HCT116 (cell line): ENCODE measurements at regions not wholly inside any gene's neighbourhood (a gene's known extent, or its start where the extent isn't known, plus 50 kb on each side); places are given as distances from the start of the nearest gene placed in this dataset.

Experiments
- ATAC-seq: fragments of 200-7000 bp; cut with Tn5 transposase; 2 replicates; pipeline ENCODE4 v1.9.1; 2020; ENCODE audit warnings: mild to moderate bottlenecking, moderate library complexity
- BruUV-seq: library from RNA; stranded (reverse); fragments of 400-500 nt; replicated peaks from 2 replicates; lab custom pipeline; 2021; lab: Mats Ljungman, UMichigan
- CTCF ChIA-PET: fragments of 300-600 bp; sonication (Branson Sonifier 250); formaldehyde crosslinking; loops from one replicate; lab custom pipeline; 2021; ENCODE audit warnings: antibody characterized with exemption; lab: Charles Lee
- POLR2A ChIA-PET: fragments of 300-600, 350-600 bp; sonication (Branson Sonifier 250); formaldehyde crosslinking; loops from one replicate; lab custom pipeline; 2021; ENCODE audit warnings: antibody characterized with exemption; lab: Charles Lee
- RAD21 ChIA-PET, 2 experiments: fragments of 300-600 bp; sonication (Branson Sonifier 250); formaldehyde crosslinking; loops; one replicate each; lab custom pipeline; 2023; ENCODE audit warnings: low total read pairs in 2 of 2; ENCODE audit not compliant: uncharacterized antibody in 2 of 2, unreplicated experiment in 2 of 2, low non-redundant PET in 1 of 2; lab: Charles Lee
- DNase-seq: peaks from one replicate; pipeline ENCODE4 v3.0.0-alpha.2; 2010; ENCODE audit warnings: low read depth, low spot score
- H2AFZ ChIP-seq: fragments of 200-600 bp; shearing (Covaris generic), sonication (generic); 2 replicates; pipeline ENCODE4 v1.6.1; 2017; ENCODE audit warnings: low read depth, mixed run types, mixed read lengths, antibody characterized with exemption, low read length; ENCODE audit not compliant: poor library complexity, severe bottlenecking
- H3K27ac ChIP-seq: 2 replicates; pipeline ENCODE4 v1.5.1; 2012; ENCODE audit warnings: low read depth, low read length
- H3K27me3 ChIP-seq: fragments of 200-600 bp; sonication (generic); 2 replicates; pipeline ENCODE4 v1.6.1; 2016; ENCODE audit warnings: mixed run types, low read length, mixed read lengths; ENCODE audit not compliant: insufficient read depth
- H3K36me3 ChIP-seq, 2 experiments: fragments of 200-500 bp in 1 of 2; fragments of 200-600 bp in 1 of 2; sonication (Bioruptor generic) in 1 of 2; sonication (generic) in 1 of 2; 2 replicates each; pipeline versions ENCODE4 v1.5.1 to v1.6.1; 2014 to 2016; ENCODE audit warnings: low read length in 2 of 2, inconsistent platforms in 1 of 2, mixed read lengths in 1 of 2, mixed run types in 1 of 2; ENCODE audit not compliant: insufficient read depth in 2 of 2, control insufficient read depth in 1 of 2
- H3K4me1 ChIP-seq, 2 experiments: fragments of 200-600 bp in 1 of 2; sonication (generic) in 1 of 2; 2 replicates each; pipeline versions ENCODE4 v1.5.1 to v1.6.1; 2012 to 2017; ENCODE audit warnings: low read length in 2 of 2, inconsistent platforms in 1 of 2, mild to moderate bottlenecking in 1 of 2, mixed read lengths in 1 of 2, mixed run types in 1 of 2, moderate library complexity in 1 of 2; ENCODE audit not compliant: insufficient read depth in 2 of 2, control insufficient read depth in 1 of 2
- H3K4me2 ChIP-seq: fragments of 200-600 bp; sonication (generic); 2 replicates; pipeline ENCODE4 v1.6.1; 2017; ENCODE audit warnings: mixed run types, low read length, mixed read lengths
- H3K4me3 ChIP-seq, 2 experiments: fragments of 200-600 bp in 1 of 2; sonication (generic) in 1 of 2; replicated peaks in 1 of 2; 2 replicates each; pipeline ENCODE4 v1.5.1; 2011 to 2016; ENCODE audit warnings: low read length in 2 of 2, control low read depth in 1 of 2, low read depth in 1 of 2, mild to moderate bottlenecking in 1 of 2, mixed read lengths in 1 of 2, mixed run types in 1 of 2
- H3K79me2 ChIP-seq: fragments of 200-600 bp; sonication (generic); 2 replicates; pipeline ENCODE4 v1.6.1; 2017; ENCODE audit warnings: mild to moderate bottlenecking, mixed run types, low read length, moderate library complexity, mixed read lengths; ENCODE audit not compliant: insufficient read depth
- H3K9ac ChIP-seq: fragments of 200-600 bp; sonication (generic); 2 replicates; pipeline ENCODE4 v1.6.1; 2016; ENCODE audit warnings: low read length, mixed read lengths
- H3K9me2 ChIP-seq: fragments of 200-600 bp; sonication (generic), shearing (Covaris generic); 2 replicates; pipeline ENCODE4 v1.6.1; 2017; ENCODE audit warnings: mixed run types, mild to moderate bottlenecking, moderate library complexity; ENCODE audit not compliant: insufficient read depth
- H3K9me3 ChIP-seq, 2 experiments: fragments of 200-500 bp in 1 of 2; fragments of 200-600 bp in 1 of 2; sonication (Bioruptor generic) in 1 of 2; sonication (generic) in 1 of 2; 2 replicates each; pipeline ENCODE4 v1.6.1; 2014 to 2017; ENCODE audit warnings: low read length in 2 of 2, mixed read lengths in 2 of 2, inconsistent platforms in 1 of 2, low read depth in 1 of 2, mild to moderate bottlenecking in 1 of 2, mixed run types in 1 of 2, moderate library complexity in 1 of 2; ENCODE audit not compliant: control insufficient read depth in 1 of 2, insufficient read depth in 1 of 2
- H4K20me1 ChIP-seq: fragments of 200-600 bp; sonication (generic), shearing (Covaris generic); 2 replicates; pipeline ENCODE4 v1.6.1; 2017; ENCODE audit warnings: mixed run types, mild to moderate bottlenecking, moderate library complexity; ENCODE audit not compliant: insufficient read depth
- EZH2phosphoT487 ChIP-seq: fragments of 200-600 bp; IDR thresholded peaks from 2 replicates; pipeline ENCODE4 v1.6.1; 2018; ENCODE audit warnings: antibody characterized with exemption, borderline replicate concordance
- JUND ChIP-seq: IDR thresholded peaks from 2 replicates; pipeline ENCODE4 v1.6.1; 2012
- RAD21 ChIP-seq: IDR thresholded peaks from 2 replicates; pipeline ENCODE4 v1.6.1; 2012; ENCODE audit warnings: low read depth, mild to moderate bottlenecking
- SIN3A ChIP-seq: IDR thresholded peaks from 2 replicates; pipeline ENCODE4 v1.6.1; 2012; ENCODE audit warnings: low read depth
- SP1 ChIP-seq: IDR thresholded peaks from 2 replicates; pipeline ENCODE4 v1.6.1; 2012; ENCODE audit warnings: low read depth
- TCF7L2 ChIP-seq: IDR thresholded peaks from 2 replicates; pipeline ENCODE4 v1.7.0; 2011; ENCODE audit warnings: borderline replicate concordance, inconsistent platforms; ENCODE audit not compliant: insufficient read depth, insufficient read length; ENCODE audit errors: extremely low read depth
- ZNF274 ChIP-seq: fragments of 200-500 bp; sonication (Bioruptor generic); IDR thresholded peaks from 2 replicates; pipeline ENCODE4 v1.6.1; 2014; ENCODE audit warnings: mild to moderate bottlenecking, low read depth, low read length, inconsistent platforms
- intact Hi-C: fragments of 100-400 bp; cut with micrococcal nuclease; formaldehyde crosslinking; loops from 2 replicates; pipeline ENCODE4 v1.10.0; 2022
- TF ChIP-seq, protein P1 (sequence below): IDR thresholded peaks from 2 replicates; pipeline ENCODE4 v1.6.1; 2011; ENCODE audit warnings: mild to moderate bottlenecking, low read length, moderate library complexity; ENCODE audit not compliant: insufficient replicate concordance; ENCODE audit errors: extremely low read depth

DNA sequence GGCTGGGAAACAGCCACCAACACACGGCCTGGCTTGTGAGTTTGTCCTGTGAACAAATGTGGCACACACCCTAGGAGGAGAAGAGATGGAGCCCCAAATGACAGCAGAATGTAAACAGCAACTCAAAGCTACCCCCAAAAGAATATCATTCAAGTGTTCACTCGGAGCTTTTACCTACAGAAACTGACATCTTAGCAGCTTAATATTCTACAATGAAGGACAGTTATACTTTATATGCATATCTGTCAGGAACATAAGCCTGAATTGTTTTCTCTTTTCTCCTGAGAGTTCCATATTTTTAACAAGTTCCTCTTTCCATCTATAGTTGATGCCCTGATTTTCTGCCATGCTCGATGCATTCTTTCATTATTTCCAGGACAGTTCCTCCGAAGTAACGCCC lies 566.0 kb upstream of the MAP3K7 start:
- no peak for ATAC-seq
- Histone ChIP-seq H3K27me3 (no peaks in the 10 kb centered on the region), H3K9me2 (no peaks in the 10 kb centered on the region), H4K20me1 (no peaks in the 10 kb centered on the region), H3K9ac (no peak overlapping the region), H3K9me3 (no peaks in the 10 kb centered on the region; a peak in 2 of 4 replicates), H3K4me2 (no peak overlapping the region), H3K79me2 (no peaks in the 10 kb centered on the region), H2AFZ (no peak overlapping the region), H3K4me3 (no peak overlapping the region), H3K36me3 (no peaks in the 10 kb centered on the region), H3K27ac (no peak overlapping the region), H3K4me1 (no peaks in the 10 kb centered on the region)
- no TSS peak for BruUV-seq
- TF ChIP-seq EZH2phosphoT487: no peak
- no peak for TF ChIP-seq RAD21
- TF ChIP-seq SP1: no peak
- no peak for TF ChIP-seq SIN3A
- no peak for TF ChIP-seq JUND
- DNase-seq: no peak
- ChIA-PET RAD21 (no interaction called here), POLR2A (no interaction called here), CTCF (no interaction called here)
- intact Hi-C loops: no loop called here

DNA sequence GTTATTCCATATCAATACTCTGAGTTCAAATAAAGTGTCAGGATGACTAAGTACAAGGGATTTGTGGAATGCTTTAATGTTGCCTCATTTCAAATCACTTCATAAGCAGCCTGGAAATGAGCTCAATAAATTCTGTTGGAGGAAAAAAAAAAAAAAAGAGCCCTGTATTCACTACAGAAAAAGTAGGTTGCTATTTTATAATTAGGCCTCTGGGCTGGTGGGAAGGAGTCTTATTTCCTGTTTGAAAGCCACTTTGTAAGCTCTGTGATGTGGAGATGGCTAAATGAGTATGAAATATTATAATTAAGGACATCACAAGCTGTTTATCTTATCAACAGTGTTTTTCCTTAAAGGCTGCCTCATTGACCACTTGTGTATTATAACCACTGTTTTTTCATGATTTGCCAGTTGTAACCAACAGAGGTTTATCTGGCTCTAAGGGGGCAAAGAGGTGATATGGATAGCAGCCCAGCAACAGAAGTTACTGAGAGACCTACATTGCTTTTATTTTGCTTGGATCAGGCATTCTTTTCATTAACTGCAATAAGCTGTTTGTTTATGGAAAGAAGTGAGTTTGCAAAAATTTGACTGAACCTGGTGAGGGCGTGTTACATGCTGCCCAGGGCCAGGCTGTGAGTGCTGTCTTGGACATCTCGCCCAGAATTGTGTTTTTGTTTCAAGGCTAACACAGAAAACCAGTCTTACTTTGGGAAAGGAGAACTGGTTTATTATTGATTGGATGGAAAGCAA lies 563.3 kb upstream of the MAP3K7 start:
- intact Hi-C loops: no loop called here
- CTCF ChIA-PET: no interaction called here

More for the DNA sequence above, 563.3 kb upstream of the MAP3K7 start:
- Histone ChIP-seq H3K27me3 (no peaks in the 10 kb centered on the region), H3K4me3 (no peak overlapping the region), H2AFZ (no peak overlapping the region), H3K4me1 (no peaks in the 10 kb centered on the region), H3K27ac (no peak overlapping the region), H3K36me3 (no peaks in the 10 kb centered on the region), H3K79me2 (no peaks in the 10 kb centered on the region), H4K20me1 (no peaks in the 10 kb centered on the region), H3K4me2 (no peak overlapping the region), H3K9me3 (no peaks in the 10 kb centered on the region; a peak in 1 of 4 replicates), H3K9me2 (no peaks in the 10 kb centered on the region), H3K9ac (no peak overlapping the region)
- TF ChIP-seq TCF7L2: peak; percentile 18
- TF ChIP-seq SIN3A: no peak
- no peak for TF ChIP-seq ZNF274
- TF ChIP-seq, protein P1, sequence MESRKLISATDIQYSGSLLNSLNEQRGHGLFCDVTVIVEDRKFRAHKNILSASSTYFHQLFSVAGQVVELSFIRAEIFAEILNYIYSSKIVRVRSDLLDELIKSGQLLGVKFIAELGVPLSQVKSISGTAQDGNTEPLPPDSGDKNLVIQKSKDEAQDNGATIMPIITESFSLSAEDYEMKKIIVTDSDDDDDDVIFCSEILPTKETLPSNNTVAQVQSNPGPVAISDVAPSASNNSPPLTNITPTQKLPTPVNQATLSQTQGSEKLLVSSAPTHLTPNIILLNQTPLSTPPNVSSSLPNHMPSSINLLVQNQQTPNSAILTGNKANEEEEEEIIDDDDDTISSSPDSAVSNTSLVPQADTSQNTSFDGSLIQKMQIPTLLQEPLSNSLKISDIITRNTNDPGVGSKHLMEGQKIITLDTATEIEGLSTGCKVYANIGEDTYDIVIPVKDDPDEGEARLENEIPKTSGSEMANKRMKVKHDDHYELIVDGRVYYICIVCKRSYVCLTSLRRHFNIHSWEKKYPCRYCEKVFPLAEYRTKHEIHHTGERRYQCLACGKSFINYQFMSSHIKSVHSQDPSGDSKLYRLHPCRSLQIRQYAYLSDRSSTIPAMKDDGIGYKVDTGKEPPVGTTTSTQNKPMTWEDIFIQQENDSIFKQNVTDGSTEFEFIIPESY: no peak
- DNase-seq (no peak), ATAC-seq (no peak)
- ChIA-PET POLR2A (no interaction called here), RAD21 (no interaction called here)
- BruUV-seq: no TSS peak
